ENCODE measurements at regions not wholly inside any gene's neighbourhood (a gene's known extent, or its start where the extent isn't known, plus 50 kb on each side); places are given as distances from the start of the nearest gene placed in this dataset.

- DNase-seq (ENCODE audit: low read depth in 2 of 2) = no peak
Observed at GRCh38 chr15:95902606-95903005, 427.9 kb upstream of the NR2F2 start.

- no peak for DNase-seq (ENCODE audit: low read depth in 2 of 2)
Observed at GRCh38 chr15:95903352-95903751, 427.1 kb upstream of the NR2F2 start.

- no peak for DNase-seq (ENCODE audit: low read depth in 2 of 2)
Observed at GRCh38 chr15:95910643-95911212, 419.8 kb upstream of the NR2F2 start.

- DNase-seq (ENCODE audit: low read depth in 2 of 2) = no peak
Observed at GRCh38 chr15:95911570-95912279, 418.8 kb upstream of the NR2F2 start.

GRCh38 chr15:95912280-95912625 is 418.2 kb upstream of the NR2F2 start:
- DNase-seq (ENCODE audit: low read depth in 2 of 2) = no peak

GRCh38 chr15:95912728-95913127 is 417.8 kb upstream of the NR2F2 start:
- DNase-seq (ENCODE audit: low read depth in 2 of 2) = no peak

GRCh38 chr15:95916568-95916967 is 413.9 kb upstream of the NR2F2 start:
- DNase-seq (ENCODE audit: low read depth in 2 of 2) = no peak

- no peak for DNase-seq (ENCODE audit: low read depth in 2 of 2)
Observed at GRCh38 chr15:95918525-95918924, 412.0 kb upstream of the NR2F2 start.

GRCh38 chr15:95919460-95919859 is 411.0 kb upstream of the NR2F2 start:
- DNase-seq (ENCODE audit: low read depth in 2 of 2) = no peak

- DNase-seq (ENCODE audit: low read depth in 2 of 2) = no peak
Observed at GRCh38 chr15:95921404-95921803, 409.1 kb upstream of the NR2F2 start.

- DNase-seq (ENCODE audit: low read depth in 2 of 2) = no peak
Observed at GRCh38 chr15:95922431-95922830, 408.1 kb upstream of the NR2F2 start.

GRCh38 chr15:95923792-95924191 is 406.7 kb upstream of the NR2F2 start:
- DNase-seq (ENCODE audit: low read depth in 2 of 2) = no peak

GRCh38 chr15:95928822-95929221 is 401.7 kb upstream of the NR2F2 start:
- DNase-seq (ENCODE audit: low read depth in 2 of 2) = no peak

- DNase-seq (ENCODE audit: low read depth in 2 of 2) = no peak
Observed at GRCh38 chr15:95929232-95929846, 401.2 kb upstream of the NR2F2 start.

GRCh38 chr15:95930659-95931375 is 399.7 kb upstream of the NR2F2 start:
- no peak for DNase-seq (ENCODE audit: low read depth in 2 of 2)

GRCh38 chr15:95931619-95932018 is 398.9 kb upstream of the NR2F2 start:
- DNase-seq (ENCODE audit: low read depth in 2 of 2) = no peak

- DNase-seq (ENCODE audit: low read depth in 2 of 2) = no peak
Observed at GRCh38 chr15:95932141-95932540, 398.4 kb upstream of the NR2F2 start.

GRCh38 chr15:95932676-95933075 is 397.8 kb upstream of the NR2F2 start:
- no peak for DNase-seq (ENCODE audit: low read depth in 2 of 2)

- DNase-seq (ENCODE audit: low read depth in 2 of 2) = no peak
Observed at GRCh38 chr15:95935852-95936251, 394.6 kb upstream of the NR2F2 start.

- no peak for DNase-seq (ENCODE audit: low read depth in 2 of 2)
Observed at GRCh38 chr15:95937128-95937528, 393.4 kb upstream of the NR2F2 start.

- no peak for DNase-seq (ENCODE audit: low read depth in 2 of 2)
Observed at GRCh38 chr15:95940431-95940985, 390.0 kb upstream of the NR2F2 start.

- no peak for DNase-seq (ENCODE audit: low read depth in 2 of 2)
Observed at GRCh38 chr15:95944193-95944592, 386.3 kb upstream of the NR2F2 start.
